Esophagus muscularis mucosa (tissue), 3 donors: ENCODE measurements at regions not wholly inside any gene's neighbourhood (a gene's known extent, or its start where the extent isn't known, plus 50 kb on each side); places are given as distances from the start of the nearest gene placed in this dataset.

ENCODE experiments used
- CTCF ChIP-seq, 3 experiments: fragments of 200-600 bp in 2 of 3; fragments of 450-650 bp in 1 of 3; sonication (generic) in 2 of 3; IDR thresholded peaks; one replicate each; pipeline ENCODE4 v1.5.1; 2017 to 2019; ENCODE audit warnings: antibody characterized with exemption in 3 of 3, mild to moderate bottlenecking in 2 of 3, moderate library complexity in 1 of 3
- POLR2A ChIP-seq: fragments of 450-650 bp; IDR thresholded peaks from one replicate; pipeline ENCODE4 v1.6.1; 2017; ENCODE audit warnings: antibody characterized with exemption, moderate library complexity, mild to moderate bottlenecking, low read depth
- POLR2AphosphoS5 ChIP-seq, 2 donors: sonication (generic); formaldehyde crosslinking; IDR thresholded peaks; one replicate each; pipeline ENCODE4 v1.6.1; 2017; ENCODE audit warnings: antibody characterized with exemption in 2 of 2

- TF ChIP-seq CTCF (IDR thresholded peaks at IDR 0.05) = no peak
- no peak for TF ChIP-seq POLR2A
- no peak for TF ChIP-seq POLR2AphosphoS5 (IDR thresholded peaks at IDR 0.05)
These were observed 101.5 kb downstream of the KIF26A start for GRCh38 chr14:104239861-104240301.
